Uterus (tissue), 3 donors: ENCODE measurements at regions not wholly inside any gene's neighbourhood (a gene's known extent, or its start where the extent isn't known, plus 50 kb on each side); places are given as distances from the start of the nearest gene placed in this dataset.

Experiments
- DNase-seq, 2 donors: peaks; one replicate each; pipeline ENCODE4 v3.0.0-alpha.2; 2019 to 2020
- H3K27ac ChIP-seq, 2 donors: fragments of 200-600 bp; sonication (generic); 1 replicate in 1 of 2; 2 replicates in 1 of 2; pipeline ENCODE4 v1.5.1; 2016 to 2018
- H3K27me3 ChIP-seq, 2 donors: fragments of 200-600 bp; sonication (generic); one replicate each; pipeline ENCODE4 v1.5.1; 2018 to 2019; ENCODE audit warnings: control low read depth in 1 of 2
- H3K36me3 ChIP-seq, 2 donors: fragments of 200-600 bp; sonication (generic); one replicate each; pipeline ENCODE4 v1.5.1; 2019; ENCODE audit warnings: control low read depth in 1 of 2
- H3K4me1 ChIP-seq, 2 donors: fragments of 200-600 bp; sonication (generic); one replicate each; pipeline ENCODE4 v1.5.1; 2018 to 2019; ENCODE audit warnings: control low read depth in 1 of 2
- H3K4me3 ChIP-seq, 2 donors: fragments of 200-600 bp; sonication (generic); 1 replicate in 1 of 2; 2 replicates in 1 of 2; pipeline ENCODE4 v1.5.1; 2018 to 2019; ENCODE audit warnings: mild to moderate bottlenecking in 1 of 2
- H3K9me3 ChIP-seq, 2 donors: fragments of 200-600 bp; sonication (generic); one replicate each; pipeline ENCODE4 v1.5.1; 2019; ENCODE audit warnings: control low read depth in 1 of 2
- POLR2A ChIP-seq, 2 donors: fragments of 450-650 bp; IDR thresholded peaks; one replicate each; pipeline ENCODE4 v1.6.1; 2016; ENCODE audit warnings: antibody characterized with exemption in 2 of 2, mild to moderate bottlenecking in 1 of 2, moderate library complexity in 1 of 2
- intact Hi-C: fragments of 100-400 bp; cut with DNase I; formaldehyde crosslinking; loops from one replicate; pipeline ENCODE4 v1.15.1; 2023; ENCODE audit warnings: low total_unique reads
- TF ChIP-seq, protein P1 (sequence below), 4 experiments: fragments of 200-600 bp in 2 of 4; fragments of 450-650 bp in 2 of 4; sonication (generic) in 2 of 4; IDR thresholded peaks; one replicate each; pipeline ENCODE4 v1.5.1; 2016 to 2019; ENCODE audit warnings: antibody characterized with exemption in 4 of 4, mild to moderate bottlenecking in 2 of 4, moderate library complexity in 1 of 4
- donor health status: DM: yes; HTN: yes; CAD: no.

DNA sequence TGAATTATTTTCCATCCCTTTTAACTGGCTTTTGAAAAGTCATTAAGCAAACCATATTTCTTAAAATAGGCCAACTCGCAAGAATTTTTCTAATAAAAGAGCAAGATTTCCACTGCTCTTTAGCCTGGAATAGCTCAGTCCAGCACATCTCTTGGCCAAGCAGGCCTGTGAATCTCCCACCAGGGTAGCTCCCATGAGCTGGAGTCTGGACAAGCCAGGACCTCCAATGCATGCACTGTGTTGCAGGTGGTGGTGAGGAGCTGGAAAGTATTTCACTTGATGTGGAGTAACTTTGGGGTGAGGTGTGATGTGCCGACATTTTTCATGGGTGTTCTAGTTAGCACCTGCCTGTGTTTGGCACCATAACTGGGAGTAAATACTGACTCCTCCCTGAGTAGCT, 117.3 kb upstream of the TBX20 start:
- Histone ChIP-seq H3K27me3 (no peaks in the 10 kb centered on the region), H3K4me1 (no peaks in the 10 kb centered on the region), H3K4me3 (no peak overlapping the region), H3K9me3 (no peaks in the 10 kb centered on the region), H3K27ac (no peak overlapping the region), H3K36me3 (no peaks in the 10 kb centered on the region)
- TF ChIP-seq POLR2A (IDR thresholded peaks at IDR 0.05), result no peak
- TF ChIP-seq, protein P1, sequence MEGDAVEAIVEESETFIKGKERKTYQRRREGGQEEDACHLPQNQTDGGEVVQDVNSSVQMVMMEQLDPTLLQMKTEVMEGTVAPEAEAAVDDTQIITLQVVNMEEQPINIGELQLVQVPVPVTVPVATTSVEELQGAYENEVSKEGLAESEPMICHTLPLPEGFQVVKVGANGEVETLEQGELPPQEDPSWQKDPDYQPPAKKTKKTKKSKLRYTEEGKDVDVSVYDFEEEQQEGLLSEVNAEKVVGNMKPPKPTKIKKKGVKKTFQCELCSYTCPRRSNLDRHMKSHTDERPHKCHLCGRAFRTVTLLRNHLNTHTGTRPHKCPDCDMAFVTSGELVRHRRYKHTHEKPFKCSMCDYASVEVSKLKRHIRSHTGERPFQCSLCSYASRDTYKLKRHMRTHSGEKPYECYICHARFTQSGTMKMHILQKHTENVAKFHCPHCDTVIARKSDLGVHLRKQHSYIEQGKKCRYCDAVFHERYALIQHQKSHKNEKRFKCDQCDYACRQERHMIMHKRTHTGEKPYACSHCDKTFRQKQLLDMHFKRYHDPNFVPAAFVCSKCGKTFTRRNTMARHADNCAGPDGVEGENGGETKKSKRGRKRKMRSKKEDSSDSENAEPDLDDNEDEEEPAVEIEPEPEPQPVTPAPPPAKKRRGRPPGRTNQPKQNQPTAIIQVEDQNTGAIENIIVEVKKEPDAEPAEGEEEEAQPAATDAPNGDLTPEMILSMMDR (IDR thresholded peaks at IDR 0.05), result no peak
- intact Hi-C loops, result no loop called here
- no peak for DNase-seq

DNA sequence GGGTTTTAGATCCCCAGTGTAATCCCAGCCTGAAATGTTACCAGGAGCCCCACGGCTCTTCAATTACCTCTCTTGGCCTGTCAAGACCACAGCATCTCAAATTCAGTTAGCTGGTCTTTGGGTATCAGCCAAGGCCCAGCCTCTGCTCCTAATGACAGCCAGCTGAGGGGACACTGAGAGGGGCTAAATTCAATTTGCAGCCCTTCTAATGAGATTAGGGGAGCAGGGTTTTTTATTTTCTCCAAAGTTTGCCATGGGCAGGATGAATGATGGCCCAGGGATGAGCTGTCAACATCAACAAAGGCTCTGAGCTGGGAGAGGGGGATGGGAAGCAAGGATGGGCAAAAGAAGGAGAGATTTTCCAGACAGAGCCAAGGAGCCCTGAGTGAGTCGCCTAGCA, 116.8 kb upstream of the TBX20 start:
- no peaks in the 10 kb centered on the region for H3K9me3 ChIP-seq
- no peaks in the 10 kb centered on the region for H3K36me3 ChIP-seq
- H3K27me3 ChIP-seq, result no peaks in the 10 kb centered on the region
- H3K27ac ChIP-seq, result no peak overlapping the region
- intact Hi-C loops, result no loop called here
- no peak overlapping the region for H3K4me3 ChIP-seq
- no peak for DNase-seq
- no peaks in the 10 kb centered on the region for H3K4me1 ChIP-seq
- TF ChIP-seq, protein P1 (IDR thresholded peaks at IDR 0.05), result no peak
- TF ChIP-seq POLR2A (IDR thresholded peaks at IDR 0.05), result no peak

DNA sequence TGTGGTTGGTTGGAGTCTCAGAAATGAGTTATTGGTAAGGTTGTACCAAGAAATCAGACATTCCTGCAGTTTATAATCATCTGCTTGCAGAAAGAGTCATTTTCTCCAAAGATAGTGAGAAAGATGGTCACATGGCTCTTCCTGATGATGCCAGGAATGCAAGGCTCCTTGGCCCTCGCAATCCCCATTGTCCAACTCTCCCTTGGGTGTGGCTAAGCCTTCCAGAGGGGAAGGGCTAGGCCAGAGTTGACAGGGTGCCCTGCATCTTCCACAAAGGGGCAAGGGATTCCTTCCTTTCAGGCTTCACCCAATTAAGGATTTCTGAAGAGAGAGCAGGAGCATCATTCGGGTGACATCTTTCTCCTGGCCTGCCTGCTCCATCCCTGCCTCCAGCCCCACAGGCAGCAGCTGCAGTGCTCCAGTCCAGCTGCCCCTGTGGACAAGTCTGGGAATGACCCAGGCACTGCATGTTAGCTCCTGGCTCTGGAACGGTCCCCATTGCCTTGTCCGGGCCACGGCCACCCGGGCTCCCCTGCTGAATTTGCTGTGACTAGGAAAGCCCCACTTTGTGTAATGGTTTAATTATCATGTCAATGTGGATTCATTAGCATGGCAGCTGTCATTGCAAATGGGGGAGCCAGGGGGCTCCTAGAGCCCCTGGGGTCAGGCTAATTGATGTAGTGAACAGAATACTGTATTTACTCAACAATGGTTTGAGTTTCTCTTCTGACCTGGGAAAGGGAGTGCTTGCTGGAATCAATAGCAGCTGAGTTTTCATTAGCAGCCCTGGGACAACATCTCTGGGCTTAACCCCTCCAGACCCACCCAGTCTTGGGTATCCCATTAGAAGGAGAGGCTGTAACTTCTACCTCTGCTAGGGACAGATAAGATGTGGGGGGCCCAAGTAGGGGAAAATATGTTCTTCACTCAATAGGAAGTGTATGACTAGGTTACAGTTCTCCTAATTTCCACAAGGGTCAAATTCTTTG, 112.6 kb upstream of the TBX20 start:
- no peaks in the 10 kb centered on the region for H3K36me3 ChIP-seq
- no peak overlapping the region for H3K27ac ChIP-seq
- no peak for DNase-seq
- no peak overlapping the region for H3K4me3 ChIP-seq
- no peaks in the 10 kb centered on the region for H3K4me1 ChIP-seq
- no peaks in the 10 kb centered on the region for H3K27me3 ChIP-seq
- intact Hi-C loops, result no loop called here
- no peaks in the 10 kb centered on the region for H3K9me3 ChIP-seq
- TF ChIP-seq, protein P1 (IDR thresholded peaks at IDR 0.05), result no peak
- TF ChIP-seq POLR2A (IDR thresholded peaks at IDR 0.05), result no peak

DNA sequence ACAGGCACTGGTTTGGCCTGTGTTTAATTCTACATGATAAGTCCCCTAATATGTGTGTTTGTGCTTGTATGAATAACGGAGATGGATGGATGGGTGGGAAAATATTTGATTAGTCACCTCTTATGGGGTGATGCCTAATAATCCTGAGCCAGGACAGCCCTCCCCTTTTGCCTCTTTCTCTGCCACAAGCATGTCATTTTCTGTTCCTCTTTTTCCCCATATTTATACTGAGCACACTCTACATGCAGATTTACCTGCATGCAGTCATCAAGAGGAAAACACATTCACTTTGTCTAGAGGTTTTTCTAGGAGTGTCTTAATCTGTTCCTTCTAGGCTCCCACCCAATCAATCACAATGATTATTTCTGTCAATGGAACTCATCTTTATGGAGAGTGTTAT, 111.6 kb upstream of the TBX20 start:
- DNase-seq, result no peak
- Histone ChIP-seq H3K4me1 (no peaks in the 10 kb centered on the region), H3K27ac (no peak overlapping the region), H3K36me3 (no peaks in the 10 kb centered on the region), H3K4me3 (no peak overlapping the region), H3K9me3 (no peaks in the 10 kb centered on the region), H3K27me3 (no peaks in the 10 kb centered on the region)
- intact Hi-C loops, result no loop called here
- TF ChIP-seq, protein P1 (IDR thresholded peaks at IDR 0.05), result no peak
- no peak for TF ChIP-seq POLR2A (IDR thresholded peaks at IDR 0.05)

DNA sequence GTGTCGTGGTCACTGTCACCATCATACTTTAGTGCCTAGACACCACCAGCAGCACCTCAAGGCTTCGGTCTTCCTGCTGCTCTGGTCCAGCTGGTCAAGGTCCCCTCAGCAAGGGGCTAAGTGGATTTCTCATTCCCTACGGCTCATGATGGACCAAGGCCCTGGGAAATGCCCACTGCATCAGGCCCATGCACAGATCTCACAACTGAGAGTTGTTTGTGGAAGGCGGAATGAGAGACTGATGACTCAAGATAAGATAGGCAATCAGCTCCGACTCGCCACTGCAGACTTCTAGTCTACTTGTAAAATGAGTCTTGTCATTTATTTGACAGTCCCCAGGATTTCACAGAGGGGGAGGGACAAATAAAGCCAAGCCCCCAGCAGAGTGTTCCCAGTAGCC, 108.4 kb upstream of the TBX20 start:
- DNase-seq, result no peak
- Histone ChIP-seq H3K4me3 (no peak overlapping the region), H3K27ac (no peak overlapping the region), H3K27me3 (no peaks in the 10 kb centered on the region), H3K36me3 (no peaks in the 10 kb centered on the region), H3K4me1 (no peaks in the 10 kb centered on the region), H3K9me3 (no peaks in the 10 kb centered on the region)
- intact Hi-C loops, result no loop called here
- TF ChIP-seq, protein P1 (IDR thresholded peaks at IDR 0.05), result no peak
- no peak for TF ChIP-seq POLR2A (IDR thresholded peaks at IDR 0.05)
